Astrocyte (in vitro differentiated cells and primary cell): ENCODE measurements at regions not wholly inside any gene's neighbourhood (a gene's known extent, or its start where the extent isn't known, plus 50 kb on each side); places are given as distances from the start of the nearest gene placed in this dataset.

Experiments used
- EZH2 ChIP-seq: IDR thresholded peaks from 2 replicates; pipeline ENCODE4 v1.6.1; 2012; ENCODE audit warnings: mild to moderate bottlenecking, low read length, inconsistent platforms; ENCODE audit not compliant: insufficient read depth
- TF ChIP-seq, protein P1 (sequence below): IDR thresholded peaks from 2 replicates; pipeline ENCODE4 v1.5.1; 2011; ENCODE audit warnings: low read depth, mild to moderate bottlenecking, inconsistent platforms, low read length, moderate library complexity; ENCODE audit not compliant: insufficient read depth

DNA sequence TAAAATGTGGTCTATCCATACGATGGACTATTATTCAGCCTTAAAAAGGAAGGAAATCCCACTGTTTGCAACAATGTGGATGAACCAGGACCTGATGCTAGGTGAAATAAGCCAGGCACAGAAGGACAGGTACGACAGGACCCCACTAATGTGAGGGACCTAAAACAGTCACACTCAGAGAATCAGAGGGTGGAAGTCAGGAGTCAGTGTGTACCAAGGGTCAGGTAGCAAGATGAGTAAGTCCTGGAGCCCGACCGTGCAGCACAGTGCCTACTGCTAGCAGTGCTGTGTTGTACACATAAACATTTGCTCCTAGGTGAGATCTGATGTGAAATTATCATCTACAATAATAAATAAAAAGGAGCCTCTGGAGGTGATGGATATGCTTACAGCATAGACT is 322.3 kb downstream of the GLRX3 start:
- TF ChIP-seq, protein P1, sequence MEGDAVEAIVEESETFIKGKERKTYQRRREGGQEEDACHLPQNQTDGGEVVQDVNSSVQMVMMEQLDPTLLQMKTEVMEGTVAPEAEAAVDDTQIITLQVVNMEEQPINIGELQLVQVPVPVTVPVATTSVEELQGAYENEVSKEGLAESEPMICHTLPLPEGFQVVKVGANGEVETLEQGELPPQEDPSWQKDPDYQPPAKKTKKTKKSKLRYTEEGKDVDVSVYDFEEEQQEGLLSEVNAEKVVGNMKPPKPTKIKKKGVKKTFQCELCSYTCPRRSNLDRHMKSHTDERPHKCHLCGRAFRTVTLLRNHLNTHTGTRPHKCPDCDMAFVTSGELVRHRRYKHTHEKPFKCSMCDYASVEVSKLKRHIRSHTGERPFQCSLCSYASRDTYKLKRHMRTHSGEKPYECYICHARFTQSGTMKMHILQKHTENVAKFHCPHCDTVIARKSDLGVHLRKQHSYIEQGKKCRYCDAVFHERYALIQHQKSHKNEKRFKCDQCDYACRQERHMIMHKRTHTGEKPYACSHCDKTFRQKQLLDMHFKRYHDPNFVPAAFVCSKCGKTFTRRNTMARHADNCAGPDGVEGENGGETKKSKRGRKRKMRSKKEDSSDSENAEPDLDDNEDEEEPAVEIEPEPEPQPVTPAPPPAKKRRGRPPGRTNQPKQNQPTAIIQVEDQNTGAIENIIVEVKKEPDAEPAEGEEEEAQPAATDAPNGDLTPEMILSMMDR: no peak
- no peak for TF ChIP-seq EZH2
